Right kidney (tissue), 1 donor: ENCODE measurements at regions not wholly inside any gene's neighbourhood (a gene's known extent, or its start where the extent isn't known, plus 50 kb on each side); places are given as distances from the start of the nearest gene placed in this dataset.

Experiments
- DNase-seq: peaks from one replicate; pipeline ENCODE4 v3.0.0-alpha.2; 2016

DNA sequence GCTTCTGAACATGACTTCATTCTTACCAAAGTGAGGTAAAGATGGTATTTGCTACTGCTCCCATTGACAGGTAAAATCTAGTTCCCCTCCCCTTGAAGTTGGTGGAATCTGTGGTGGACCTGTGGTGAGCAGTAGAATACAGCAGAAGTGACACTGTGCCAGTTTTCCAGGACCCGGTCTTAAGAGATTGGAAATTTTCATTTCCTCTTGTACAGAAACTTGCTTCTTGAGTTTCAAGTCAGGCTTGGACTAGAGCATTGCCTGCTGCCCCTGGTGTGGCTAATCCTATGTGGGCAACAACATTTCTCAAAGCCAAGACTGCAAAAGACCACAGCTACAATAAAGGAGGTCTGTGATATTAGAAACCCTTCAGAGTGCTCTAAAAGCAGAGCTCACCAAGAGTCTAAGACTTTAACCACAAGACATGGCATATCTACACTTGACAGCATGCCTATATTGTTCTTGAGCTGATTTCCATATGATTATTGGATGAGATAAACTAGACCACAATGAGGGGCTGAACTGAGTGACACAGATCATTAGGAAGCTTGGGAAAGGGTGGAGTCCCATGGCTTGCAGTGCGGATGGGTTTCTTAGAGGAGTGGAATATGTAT, 458.1 kb downstream of the BCL11A start:
- DNase-seq: no peak

GRCh38 chr2:60094450-60094929, 459.0 kb downstream of the BCL11A start:
- no peak for DNase-seq

GRCh38 chr2:60092781-60093180, 460.7 kb downstream of the BCL11A start:
- no peak for DNase-seq

GRCh38 chr2:60091894-60092293, 461.6 kb downstream of the BCL11A start:
- DNase-seq: no peak

- DNase-seq: no peak
Observed at GRCh38 chr2:60091266-60091665, 462.2 kb downstream of the BCL11A start.

DNA sequence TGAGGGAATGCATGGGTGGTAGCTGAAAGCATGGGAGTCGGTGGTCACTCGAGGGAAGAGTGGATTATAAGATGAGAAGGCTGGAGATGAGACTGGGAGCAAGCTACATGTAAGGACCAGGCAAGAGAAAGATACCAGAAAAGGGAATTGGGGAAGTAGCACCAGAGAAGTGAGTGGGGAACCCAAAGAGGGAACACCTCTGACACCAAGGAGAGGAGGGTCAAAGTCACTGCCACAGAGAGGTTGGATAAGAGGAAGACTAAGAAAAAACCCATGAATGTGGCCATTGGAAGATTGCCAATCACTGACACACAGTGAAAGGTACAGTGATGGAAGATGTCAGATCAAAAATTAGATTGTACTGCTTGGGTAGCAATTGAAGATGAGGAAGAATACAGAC, 473.9 kb downstream of the BCL11A start:
- DNase-seq: no peak

- DNase-seq: no peak
Observed at GRCh38 chr2:60075048-60075447, 478.4 kb downstream of the BCL11A start.

DNA sequence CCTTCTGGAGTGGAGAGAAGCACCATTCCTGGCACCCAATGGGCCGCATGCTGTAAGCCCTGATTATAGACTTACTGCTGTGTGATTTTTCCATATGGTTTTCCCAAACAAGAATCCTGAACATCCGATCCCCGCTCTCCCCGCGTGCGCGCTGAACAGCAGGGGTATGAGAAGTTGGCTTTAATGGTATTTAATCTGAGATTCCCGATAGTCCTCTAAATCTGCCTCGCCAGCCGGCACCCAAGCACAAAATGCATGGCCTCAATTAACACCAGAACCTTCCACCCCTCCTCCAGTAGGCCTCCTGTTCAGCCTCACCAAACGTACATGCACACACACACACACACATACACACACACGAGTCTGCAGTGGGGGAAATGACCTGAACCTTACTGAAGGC, 480.3 kb downstream of the BCL11A start:
- DNase-seq: no peak

DNA sequence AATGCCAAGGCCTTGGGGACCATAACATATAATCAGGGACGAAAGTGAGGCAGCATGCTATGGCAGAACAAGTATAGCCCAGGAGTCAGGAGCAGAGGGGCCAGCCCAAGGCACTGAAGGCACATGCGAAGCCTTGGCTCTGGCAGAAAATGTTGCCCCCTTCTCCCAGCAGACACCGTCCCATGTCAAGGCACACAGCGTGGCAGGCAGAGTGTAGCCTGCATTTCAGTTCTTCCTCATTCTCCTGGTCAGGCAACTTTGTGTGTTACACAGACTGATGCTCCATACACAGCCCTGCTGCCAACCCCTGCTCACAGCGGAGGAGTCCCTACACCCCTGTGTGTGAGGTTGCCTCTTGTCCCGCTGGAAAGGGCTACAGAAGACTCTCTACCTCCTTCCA, 480.8 kb downstream of the BCL11A start:
- DNase-seq: no peak

DNA sequence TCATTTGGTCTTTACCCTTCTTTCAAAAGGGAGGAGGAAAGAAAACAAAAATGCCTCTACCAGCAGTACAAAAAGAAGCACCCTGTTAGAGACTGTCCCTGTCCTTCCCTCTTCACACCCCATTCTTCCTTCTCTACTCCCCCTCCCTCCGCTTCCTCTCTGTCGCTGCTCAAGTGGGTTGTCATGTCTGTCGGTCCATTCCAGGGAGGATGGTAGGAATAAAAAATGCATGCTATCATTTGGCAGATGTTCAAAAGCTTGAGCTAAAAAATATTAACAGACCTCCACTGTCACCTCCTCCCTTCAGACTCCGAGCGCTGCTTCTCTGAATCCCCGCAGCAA, 482.0 kb downstream of the BCL11A start:
- DNase-seq: no peak

DNA sequence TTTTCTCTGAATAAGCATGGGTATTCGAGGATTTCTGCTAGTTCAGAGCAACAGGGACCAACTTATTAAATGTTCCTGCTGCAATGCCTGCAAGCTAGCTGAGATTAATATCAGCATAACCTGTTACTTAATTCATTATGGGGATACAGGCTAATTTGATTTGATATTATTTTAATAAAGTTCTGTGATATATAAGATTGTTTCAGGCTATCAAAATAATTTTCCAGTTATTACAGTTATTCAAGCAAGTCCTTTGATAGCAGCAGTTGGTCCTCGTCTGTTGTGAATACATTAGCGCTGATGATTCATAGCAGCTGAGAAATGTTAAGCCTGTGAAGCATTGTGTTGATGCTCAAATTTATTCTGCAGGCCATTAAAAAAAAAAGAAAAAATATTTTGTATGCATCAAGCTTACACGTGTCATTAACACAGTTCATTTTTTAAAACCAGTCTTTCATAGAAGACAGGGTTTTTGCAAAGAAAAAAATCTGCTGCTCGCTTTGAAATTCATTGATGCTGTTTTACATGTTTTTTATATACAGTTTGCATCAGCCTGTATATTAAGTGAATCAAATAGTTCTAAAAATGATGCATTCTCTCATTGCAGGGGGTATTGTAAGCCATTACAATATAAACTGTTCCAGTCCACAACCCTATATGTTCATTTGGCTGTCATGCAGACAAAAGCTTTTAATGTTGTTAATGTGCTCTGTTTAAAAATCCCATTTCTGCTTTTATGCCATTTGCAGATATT, 482.5 kb downstream of the BCL11A start:
- no peak for DNase-seq

GRCh38 chr2:60070196-60070595, 483.3 kb downstream of the BCL11A start:
- DNase-seq: no peak

DNA sequence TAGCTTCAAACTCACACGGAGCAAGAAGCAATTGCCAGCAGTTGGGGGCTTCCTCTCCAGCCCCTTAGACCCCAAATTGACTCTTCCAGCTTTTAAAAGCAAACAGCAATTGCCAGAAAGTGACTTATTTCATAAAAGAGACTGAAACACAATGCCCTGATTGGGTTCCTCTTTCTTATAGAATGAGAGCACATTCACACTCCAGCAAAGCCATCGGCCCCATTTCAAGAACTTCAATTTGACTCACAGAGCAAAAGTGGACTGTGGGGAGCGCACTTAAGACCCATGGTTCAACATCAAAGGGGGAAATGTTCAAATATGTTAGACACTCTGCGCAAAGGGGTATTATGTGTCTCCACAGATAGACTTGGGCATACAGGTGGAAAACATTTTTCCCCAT, 484.7 kb downstream of the BCL11A start:
- no peak for DNase-seq

GRCh38 chr2:60067006-60067405, 486.4 kb downstream of the BCL11A start:
- DNase-seq: no peak

DNA sequence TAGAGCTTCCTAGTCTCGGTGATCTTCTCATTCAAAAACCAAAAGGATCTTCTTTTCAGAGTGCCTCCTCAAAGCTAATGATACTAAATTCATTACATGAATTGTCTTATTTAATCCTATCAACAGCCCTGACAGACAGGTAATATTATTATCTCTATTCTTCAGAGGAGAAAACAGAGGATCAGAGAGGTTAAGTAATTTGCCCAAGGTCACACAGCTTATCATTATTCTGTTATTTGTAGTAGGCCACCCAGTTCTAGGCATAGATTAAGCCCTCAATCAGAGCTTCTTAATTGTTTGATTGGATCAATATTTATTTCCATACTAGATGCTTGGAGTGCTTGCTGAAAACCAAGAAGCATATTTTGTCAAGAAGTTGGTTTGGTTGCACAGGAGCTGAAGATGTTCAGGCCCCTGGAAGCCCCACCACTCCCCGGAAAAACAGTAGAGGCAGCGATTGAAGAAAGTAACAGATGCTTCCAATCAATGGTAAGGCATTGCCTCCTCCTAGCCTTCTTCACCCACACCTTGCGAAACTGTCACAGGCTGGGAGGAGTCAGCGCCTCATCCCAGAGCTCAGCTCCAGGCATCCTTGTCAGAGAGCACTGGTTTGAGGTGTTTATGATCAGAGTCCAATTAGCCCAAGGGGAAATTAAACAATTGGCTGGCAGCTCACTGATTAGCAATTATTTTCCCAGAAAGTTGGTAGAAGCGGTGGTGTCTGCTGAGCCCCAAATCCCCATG, 487.2 kb downstream of the BCL11A start:
- no peak for DNase-seq

GRCh38 chr2:60064687-60065389, 488.6 kb downstream of the BCL11A start:
- no peak for DNase-seq

GRCh38 chr2:60058781-60059180, 494.7 kb downstream of the BCL11A start:
- DNase-seq: no peak

DNA sequence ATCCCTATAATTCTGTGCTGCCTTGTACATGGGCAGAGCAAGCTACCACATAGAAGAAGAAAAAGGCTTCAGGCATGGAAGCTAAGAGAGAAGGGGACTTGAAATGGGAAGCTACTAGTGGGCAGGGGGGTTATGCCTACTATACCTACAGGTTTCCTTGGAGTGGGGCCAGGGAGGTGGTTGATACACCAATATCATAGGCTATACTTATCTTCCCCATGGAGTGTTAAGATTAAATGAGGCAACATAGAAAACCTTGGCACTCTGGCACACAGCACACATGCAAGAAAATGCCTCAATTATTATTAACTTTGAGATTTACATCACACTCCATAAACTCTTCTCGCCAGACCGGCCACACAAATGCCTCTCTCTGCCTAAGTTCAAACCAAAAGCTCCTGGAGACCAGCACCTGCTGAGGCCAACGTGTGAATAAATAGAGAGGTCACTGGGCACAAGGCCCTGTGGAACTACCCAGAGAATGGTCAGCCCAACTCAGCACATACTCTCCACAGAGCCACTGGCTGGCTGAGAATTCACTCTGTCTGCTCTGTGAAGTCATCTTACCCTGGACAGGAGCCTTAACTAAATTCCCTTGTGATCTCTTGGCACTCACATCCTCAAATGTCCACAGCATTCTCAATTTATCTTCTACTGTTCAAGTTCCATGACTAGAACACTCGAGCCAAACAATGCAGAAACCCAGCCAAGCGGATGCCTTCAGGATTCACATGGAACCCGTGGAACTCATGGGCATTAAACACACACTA, 498.7 kb downstream of the BCL11A start:
- DNase-seq: no peak

GRCh38 chr2:60053791-60054190, 499.7 kb downstream of the BCL11A start:
- DNase-seq: no peak

DNA sequence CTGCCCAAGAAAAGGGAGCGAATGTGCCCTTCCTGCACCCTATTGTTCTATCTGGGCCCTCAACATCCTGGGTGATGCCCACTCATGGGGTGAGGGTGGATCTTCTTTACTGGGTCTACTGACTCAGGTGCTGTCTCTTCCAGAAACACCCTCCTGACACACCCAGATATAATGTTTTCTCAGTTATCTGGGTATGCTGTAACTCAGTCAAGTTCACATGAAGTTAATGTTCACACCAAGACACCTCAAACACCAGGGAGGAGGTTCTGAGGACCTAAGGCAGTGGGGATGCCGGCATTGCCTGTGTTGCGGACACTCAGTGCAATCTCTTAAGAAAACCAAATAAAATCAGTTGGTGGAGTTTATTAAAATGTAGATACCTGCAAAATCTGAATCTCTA, 500.9 kb downstream of the BCL11A start:
- no peak for DNase-seq

DNA sequence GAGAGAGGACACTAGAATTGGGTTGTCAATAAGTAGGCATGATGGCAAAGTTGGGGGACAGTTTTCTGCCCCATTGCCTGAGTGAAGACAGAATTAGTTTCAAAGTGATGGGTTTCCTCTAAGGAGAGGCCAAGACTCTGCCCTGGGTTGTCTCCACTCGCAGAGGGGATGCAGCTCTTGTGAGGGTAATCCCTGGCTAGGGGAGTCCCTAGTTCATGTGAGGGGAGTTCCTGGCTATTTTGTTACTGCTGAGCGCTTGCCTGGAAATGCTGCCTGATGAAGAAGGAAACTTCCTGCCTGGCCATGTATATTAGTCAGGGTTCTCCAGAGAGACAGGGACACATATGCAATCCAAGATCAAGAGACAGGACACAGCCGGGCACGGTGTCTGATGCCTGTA, 501.5 kb downstream of the BCL11A start:
- DNase-seq: no peak

DNA sequence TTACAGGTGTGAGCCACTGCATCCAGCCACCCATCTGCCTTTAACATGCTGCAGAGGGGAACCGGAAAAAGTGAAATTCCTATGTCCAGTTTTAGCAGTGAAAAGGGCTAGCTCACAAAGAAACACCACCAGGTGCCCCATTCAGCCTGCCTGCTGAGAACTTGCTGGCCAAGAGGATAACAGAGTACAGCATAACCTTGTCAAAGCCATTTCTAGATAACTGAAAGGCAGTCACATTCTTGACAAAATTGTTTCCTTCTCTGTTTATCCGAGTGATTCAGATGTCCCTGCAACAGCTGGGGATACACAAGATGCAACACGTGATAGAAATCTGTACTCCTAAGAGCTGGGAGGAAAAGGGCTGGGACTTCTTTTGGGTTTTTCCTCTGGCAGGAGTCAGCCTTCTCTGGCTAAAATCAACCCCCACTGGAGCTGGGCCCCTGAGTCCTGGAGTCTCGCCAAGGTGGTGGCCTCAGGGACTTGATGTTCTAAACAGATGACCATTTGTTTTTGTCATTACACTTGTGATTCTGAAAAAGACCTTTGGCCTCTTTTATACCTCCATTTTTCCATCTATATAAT, 505.4 kb downstream of the BCL11A start:
- DNase-seq: no peak
